ENCODE measurements at regions not wholly inside any gene's neighbourhood (a gene's known extent, or its start where the extent isn't known, plus 50 kb on each side); places are given as distances from the start of the nearest gene placed in this dataset.

DNA sequence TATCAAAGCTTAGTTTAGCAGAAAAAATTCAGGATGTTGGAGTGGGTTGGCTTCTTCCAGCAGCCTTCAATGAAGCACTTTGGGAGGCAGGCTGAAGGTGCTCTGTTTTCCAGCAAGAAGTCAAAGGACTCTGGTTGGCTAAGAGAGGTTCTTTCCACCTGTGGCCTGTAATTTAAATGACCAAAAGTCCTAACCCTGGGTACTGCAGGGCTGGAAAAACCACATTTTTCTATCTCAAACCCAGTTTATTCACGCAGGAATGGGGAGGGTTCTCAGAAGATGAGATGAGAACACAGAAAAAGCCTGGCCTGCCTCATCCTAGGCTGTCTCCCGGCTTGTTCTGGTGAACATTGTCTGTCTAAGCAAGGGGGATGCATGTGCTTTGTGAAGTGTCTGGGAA is 68.6 kb upstream of the ZFHX3 start:
- Histone ChIP-seq H3K4me1 (ENCODE audit: insufficient read depth) (no peaks in the 10 kb centered on the region), H4K20me1 (ENCODE audit: insufficient read depth, poor library complexity, severe bottlenecking) (no peaks in the 10 kb centered on the region), H3K79me2 (no peaks in the 10 kb centered on the region), H3K27ac (no peak overlapping the region), H3K9me2 (replicated peaks; ENCODE audit: insufficient read depth) (no peaks in the 10 kb centered on the region), H2AFZ (no peak overlapping the region), H3K9me3 (ENCODE audit: low read depth) (no peaks in the 10 kb centered on the region), H3K4me3 (no peak overlapping the region), H3K27me3 (no peaks in the 10 kb centered on the region), H3K36me3 (replicated peaks; ENCODE audit: insufficient read depth, low read depth) (no peaks in the 10 kb centered on the region), H3K4me2 (no peak overlapping the region)
- no peak for DNase-seq (ENCODE audit: low spot score)
- no peak for TF ChIP-seq EZH2phosphoT487 (IDR thresholded peaks at IDR 0.05; ENCODE audit: low read depth, severe bottlenecking, unreplicated experiment)
- TF ChIP-seq, protein P1, sequence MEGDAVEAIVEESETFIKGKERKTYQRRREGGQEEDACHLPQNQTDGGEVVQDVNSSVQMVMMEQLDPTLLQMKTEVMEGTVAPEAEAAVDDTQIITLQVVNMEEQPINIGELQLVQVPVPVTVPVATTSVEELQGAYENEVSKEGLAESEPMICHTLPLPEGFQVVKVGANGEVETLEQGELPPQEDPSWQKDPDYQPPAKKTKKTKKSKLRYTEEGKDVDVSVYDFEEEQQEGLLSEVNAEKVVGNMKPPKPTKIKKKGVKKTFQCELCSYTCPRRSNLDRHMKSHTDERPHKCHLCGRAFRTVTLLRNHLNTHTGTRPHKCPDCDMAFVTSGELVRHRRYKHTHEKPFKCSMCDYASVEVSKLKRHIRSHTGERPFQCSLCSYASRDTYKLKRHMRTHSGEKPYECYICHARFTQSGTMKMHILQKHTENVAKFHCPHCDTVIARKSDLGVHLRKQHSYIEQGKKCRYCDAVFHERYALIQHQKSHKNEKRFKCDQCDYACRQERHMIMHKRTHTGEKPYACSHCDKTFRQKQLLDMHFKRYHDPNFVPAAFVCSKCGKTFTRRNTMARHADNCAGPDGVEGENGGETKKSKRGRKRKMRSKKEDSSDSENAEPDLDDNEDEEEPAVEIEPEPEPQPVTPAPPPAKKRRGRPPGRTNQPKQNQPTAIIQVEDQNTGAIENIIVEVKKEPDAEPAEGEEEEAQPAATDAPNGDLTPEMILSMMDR (IDR thresholded peaks at IDR 0.05; ENCODE audit: poor library complexity) = no peak
- WGBS (ENCODE audit: low lambda C conversion rate, missing lambda C conversion rate) = 68% methylated on average over 2 of the region's 2 CpGs

DNA sequence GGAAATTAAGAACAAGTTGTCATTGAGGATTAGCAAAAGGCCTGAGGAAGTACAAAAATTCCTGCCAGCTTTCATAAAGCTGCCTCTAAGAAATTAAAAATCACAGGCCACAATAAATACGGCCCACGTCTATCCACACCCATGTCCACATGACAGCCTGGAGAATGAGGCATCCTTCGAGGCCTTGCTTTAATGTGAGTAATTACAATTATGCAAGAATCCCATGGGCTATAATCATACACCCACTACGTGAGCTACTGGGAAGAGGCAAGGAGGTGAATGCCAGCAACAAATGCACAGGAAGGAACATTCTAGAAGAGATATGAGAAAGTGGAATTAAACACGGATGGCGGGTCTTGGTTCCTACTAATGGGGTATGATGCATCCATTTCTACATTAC is 65.4 kb upstream of the ZFHX3 start:
- 81% methylated on average over 6 of the region's 6 CpGs for WGBS (ENCODE audit: low lambda C conversion rate, missing lambda C conversion rate)
- Histone ChIP-seq H4K20me1 (ENCODE audit: insufficient read depth, poor library complexity, severe bottlenecking) (no peaks in the 10 kb centered on the region), H3K27ac (no peak overlapping the region), H3K4me3 (no peak overlapping the region), H3K36me3 (replicated peaks; ENCODE audit: insufficient read depth, low read depth) (no peaks in the 10 kb centered on the region), H3K79me2 (no peaks in the 10 kb centered on the region), H3K4me1 (ENCODE audit: insufficient read depth) (no peaks in the 10 kb centered on the region), H3K4me2 (no peak overlapping the region), H3K27me3 (no peaks in the 10 kb centered on the region), H3K9me3 (ENCODE audit: low read depth) (no peaks in the 10 kb centered on the region), H3K9me2 (replicated peaks; ENCODE audit: insufficient read depth) (no peaks in the 10 kb centered on the region), H2AFZ (no peak overlapping the region)
- TF ChIP-seq EZH2phosphoT487 (IDR thresholded peaks at IDR 0.05; ENCODE audit: low read depth, severe bottlenecking, unreplicated experiment) = no peak
- TF ChIP-seq, protein P1 (IDR thresholded peaks at IDR 0.05; ENCODE audit: poor library complexity) = no peak
- TF ChIP-seq EZH2 (IDR thresholded peaks at IDR 0.05; ENCODE audit: borderline replicate concordance) = no peak
- no peak for DNase-seq (ENCODE audit: low spot score)

DNA sequence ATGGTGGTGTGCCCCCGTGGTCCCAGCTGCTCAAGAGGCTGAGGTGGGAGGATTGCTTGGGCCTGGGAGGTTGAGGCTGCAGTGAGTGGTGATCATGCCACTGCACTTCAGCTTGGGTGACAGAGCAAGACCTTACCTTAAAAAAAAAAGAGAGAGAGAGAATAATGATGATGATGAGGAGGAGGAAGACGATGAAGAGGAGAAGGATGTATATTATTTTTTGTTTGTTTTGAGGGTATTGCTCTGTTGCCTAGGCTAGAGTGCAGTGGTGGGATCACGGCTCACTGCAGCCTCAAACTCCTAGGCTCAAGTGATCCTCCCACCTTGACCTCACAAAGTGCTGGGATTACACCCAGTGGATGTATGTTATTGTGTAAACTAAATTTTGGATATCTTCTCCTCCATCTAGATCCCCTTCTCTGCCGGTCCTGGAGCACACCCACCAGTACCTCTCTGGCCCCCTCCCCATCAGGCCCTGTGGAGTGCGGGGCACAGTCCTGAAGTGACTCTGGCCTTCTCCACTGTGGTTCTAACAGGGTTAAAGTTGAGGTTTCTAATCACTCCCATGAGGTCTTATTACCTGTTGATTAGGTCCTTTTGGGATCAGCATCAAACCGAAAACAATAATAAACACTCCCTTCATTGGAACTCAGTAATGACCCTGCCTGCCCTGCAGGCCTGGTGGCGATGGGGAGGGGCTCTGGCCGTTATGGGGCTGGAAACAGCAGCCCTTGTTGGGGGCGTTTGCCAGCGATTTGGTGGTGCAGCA is 60.5 kb upstream of the ZFHX3 start:
- Histone ChIP-seq H4K20me1 (ENCODE audit: insufficient read depth, poor library complexity, severe bottlenecking) (no peaks in the 10 kb centered on the region), H3K9me3 (ENCODE audit: low read depth) (no peaks in the 10 kb centered on the region), H3K27me3 (no peaks in the 10 kb centered on the region), H3K4me2 (no peak overlapping the region), H3K27ac (no peak overlapping the region), H3K4me3 (no peak overlapping the region), H3K79me2 (no peaks in the 10 kb centered on the region), H3K4me1 (ENCODE audit: insufficient read depth) (no peaks in the 10 kb centered on the region), H3K9me2 (replicated peaks; ENCODE audit: insufficient read depth) (no peaks in the 10 kb centered on the region), H2AFZ (no peak overlapping the region), H3K36me3 (replicated peaks; ENCODE audit: insufficient read depth, low read depth) (no peaks in the 10 kb centered on the region)
- WGBS (ENCODE audit: low lambda C conversion rate, missing lambda C conversion rate) = 69% methylated on average over 10 of the region's 10 CpGs
- TF ChIP-seq, protein P1 (IDR thresholded peaks at IDR 0.05; ENCODE audit: poor library complexity) = no peak
- TF ChIP-seq EZH2phosphoT487 (IDR thresholded peaks at IDR 0.05; ENCODE audit: low read depth, severe bottlenecking, unreplicated experiment) = no peak
- TF ChIP-seq EZH2 (IDR thresholded peaks at IDR 0.05; ENCODE audit: borderline replicate concordance) = no peak
- no peak for DNase-seq (ENCODE audit: low spot score)
